GM19452 (cell line): ENCODE measurements at regions not wholly inside any gene's neighbourhood (a gene's known extent, or its start where the extent isn't known, plus 50 kb on each side); places are given as distances from the start of the nearest gene placed in this dataset.

Source experiments
- ATAC-seq: cut with Tn5 transposase; IDR thresholded peaks from one replicate; pipeline ENCODE4 v1.9.1; 2021; ENCODE audit not compliant: unreplicated experiment

GRCh38 chr13:105282406-105283285 lies 1252.8 kb downstream of the EFNB2 start:
- no peak for ATAC-seq

GRCh38 chr13:105278943-105279381 lies 1256.5 kb downstream of the EFNB2 start:
- no peak for ATAC-seq

GRCh38 chr13:105276571-105276970 lies 1258.9 kb downstream of the EFNB2 start:
- no peak for ATAC-seq

GRCh38 chr13:105273665-105274222 lies 1261.7 kb downstream of the EFNB2 start:
- no peak for ATAC-seq

GRCh38 chr13:105272660-105273631 lies 1262.5 kb downstream of the EFNB2 start:
- ATAC-seq = no peak

- ATAC-seq = no peak
Observed at GRCh38 chr13:105266615-105267014, 1268.8 kb downstream of the EFNB2 start.

GRCh38 chr13:105262579-105262978 lies 1272.9 kb downstream of the EFNB2 start:
- ATAC-seq = no peak

- no peak for ATAC-seq
Observed at GRCh38 chr13:105259426-105259825, 1276.0 kb downstream of the EFNB2 start.

- no peak for ATAC-seq
Observed at GRCh38 chr13:105255472-105255871, 1280.0 kb downstream of the EFNB2 start.

GRCh38 chr13:105251293-105251692 lies 1284.2 kb downstream of the EFNB2 start:
- ATAC-seq = no peak

- no peak for ATAC-seq
Observed at GRCh38 chr13:105247830-105248229, 1287.6 kb downstream of the EFNB2 start.

- ATAC-seq = no peak
Observed at GRCh38 chr13:105240371-105240770, 1295.1 kb downstream of the EFNB2 start.

- ATAC-seq = no peak
Observed at GRCh38 chr13:105232439-105232838, 1303.0 kb downstream of the EFNB2 start.

- no peak for ATAC-seq
Observed at GRCh38 chr13:105232006-105232405, 1303.5 kb downstream of the EFNB2 start.

GRCh38 chr13:105231579-105231978 lies 1303.9 kb downstream of the EFNB2 start:
- ATAC-seq = no peak

- no peak for ATAC-seq
Observed at GRCh38 chr13:105220881-105221280, 1314.6 kb downstream of the EFNB2 start.

GRCh38 chr13:105220063-105220462 lies 1315.4 kb downstream of the EFNB2 start:
- no peak for ATAC-seq

GRCh38 chr13:105219651-105220050 lies 1315.8 kb downstream of the EFNB2 start:
- ATAC-seq = no peak

GRCh38 chr13:105213512-105213911 lies 1322.0 kb downstream of the EFNB2 start:
- ATAC-seq = no peak

GRCh38 chr13:105207572-105208293 lies 1327.7 kb downstream of the EFNB2 start:
- ATAC-seq = no peak

- no peak for ATAC-seq
Observed at GRCh38 chr13:105202354-105202753, 1333.1 kb downstream of the EFNB2 start.
